ENCODE measurements at regions not wholly inside any gene's neighbourhood (a gene's known extent, or its start where the extent isn't known, plus 50 kb on each side); places are given as distances from the start of the nearest gene placed in this dataset.
"Not testable (repeated sequence)": the region's sequence is repeated elsewhere in the genome, so short reads cannot be mapped to it uniquely, and the experiment has no call there.

GRCh38 chr2:125745514-125745913 lies 910.4 kb upstream of the GYPC start:
- no peaks in the 10 kb centered on the region for H3K4me1 Mint-ChIP-seq (ENCODE audit: low read depth)
- H3K27me3 Mint-ChIP-seq (ENCODE audit: low read depth): no peaks in the 10 kb centered on the region
- no peak overlapping the region for H3K4me3 Mint-ChIP-seq
- H3K27ac Mint-ChIP-seq: no peak overlapping the region
- no peak for DNase-seq (ENCODE audit: low spot score)
- H3K36me3 Mint-ChIP-seq (ENCODE audit: low read depth): no peaks in the 10 kb centered on the region
- no peaks in the 10 kb centered on the region for H3K9me3 Mint-ChIP-seq

GRCh38 chr2:125746321-125747164 lies 909.4 kb upstream of the GYPC start:
- Mint-ChIP-seq H3K4me1 (ENCODE audit: low read depth) (no peaks in the 10 kb centered on the region), H3K27ac (no peak overlapping the region), H3K4me3 (no peak overlapping the region), H3K9me3 (no peaks in the 10 kb centered on the region), H3K36me3 (ENCODE audit: low read depth) (no peaks in the 10 kb centered on the region), H3K27me3 (ENCODE audit: low read depth) (no peaks in the 10 kb centered on the region)
- DNase-seq (ENCODE audit: low spot score): no peak

- Mint-ChIP-seq H3K4me3 (no peak overlapping the region), H3K36me3 (ENCODE audit: low read depth) (no peaks in the 10 kb centered on the region), H3K27me3 (ENCODE audit: low read depth) (no peaks in the 10 kb centered on the region), H3K27ac (no peak overlapping the region), H3K9me3 (no peaks in the 10 kb centered on the region), H3K4me1 (ENCODE audit: low read depth) (no peaks in the 10 kb centered on the region)
- no peak for DNase-seq (ENCODE audit: low spot score)
These were observed 908.9 kb upstream of the GYPC start for GRCh38 chr2:125747165-125747425.

- Mint-ChIP-seq H3K36me3 (ENCODE audit: low read depth) (no peaks in the 10 kb centered on the region), H3K9me3 (peaks cover 13% of the 10 kb centered on the region), H3K27ac (no peak overlapping the region), H3K4me1 (ENCODE audit: low read depth) (no peaks in the 10 kb centered on the region), H3K4me3 (no peak overlapping the region), H3K27me3 (ENCODE audit: low read depth) (no peaks in the 10 kb centered on the region)
- no peak for DNase-seq (ENCODE audit: low spot score)
These were observed 899.5 kb upstream of the GYPC start for GRCh38 chr2:125756431-125756830.

- no peak for DNase-seq (ENCODE audit: low spot score)
- Mint-ChIP-seq H3K9me3 (peaks cover 36% of the 10 kb centered on the region), H3K4me1 (ENCODE audit: low read depth) (no peaks in the 10 kb centered on the region), H3K4me3 (no peak overlapping the region), H3K36me3 (ENCODE audit: low read depth) (no peaks in the 10 kb centered on the region), H3K27ac (no peak overlapping the region), H3K27me3 (ENCODE audit: low read depth) (no peaks in the 10 kb centered on the region)
These were observed 859.2 kb upstream of the GYPC start for GRCh38 chr2:125796784-125797183.

- no peaks in the 10 kb centered on the region for H3K36me3 Mint-ChIP-seq (ENCODE audit: low read depth)
- DNase-seq (ENCODE audit: low spot score): no peak
- no peak overlapping the region for H3K27ac Mint-ChIP-seq
- H3K4me3 Mint-ChIP-seq: no peak overlapping the region
- H3K9me3 Mint-ChIP-seq: peaks cover 37% of the 10 kb centered on the region
- no peaks in the 10 kb centered on the region for H3K4me1 Mint-ChIP-seq (ENCODE audit: low read depth)
- H3K27me3 Mint-ChIP-seq (ENCODE audit: low read depth): no peaks in the 10 kb centered on the region
These were observed 858.8 kb upstream of the GYPC start for GRCh38 chr2:125797192-125797591.

- H3K9me3 Mint-ChIP-seq: peaks cover 26% of the 10 kb centered on the region
- H3K36me3 Mint-ChIP-seq (ENCODE audit: low read depth): no peaks in the 10 kb centered on the region
- DNase-seq (ENCODE audit: low spot score): no peak
- H3K27me3 Mint-ChIP-seq (ENCODE audit: low read depth): no peaks in the 10 kb centered on the region
- H3K4me1 Mint-ChIP-seq (ENCODE audit: low read depth): no peaks in the 10 kb centered on the region
- H3K4me3 Mint-ChIP-seq: no peak overlapping the region
- H3K27ac Mint-ChIP-seq: no peak overlapping the region
These were observed 833.2 kb upstream of the GYPC start for GRCh38 chr2:125822746-125823145.

GRCh38 chr2:125825781-125826180 lies 830.2 kb upstream of the GYPC start:
- not testable (repeated sequence) for DNase-seq (ENCODE audit: low spot score); H3K27ac Mint-ChIP-seq; H3K4me3 Mint-ChIP-seq; H3K27me3 Mint-ChIP-seq (ENCODE audit: low read depth); H3K4me1 Mint-ChIP-seq (ENCODE audit: low read depth); H3K36me3 Mint-ChIP-seq (ENCODE audit: low read depth)
- H3K9me3 Mint-ChIP-seq: peaks cover 30% of the 10 kb centered on the region

- no peaks in the 10 kb centered on the region for H3K27me3 Mint-ChIP-seq (ENCODE audit: low read depth)
- no peaks in the 10 kb centered on the region for H3K36me3 Mint-ChIP-seq (ENCODE audit: low read depth)
- H3K4me1 Mint-ChIP-seq (ENCODE audit: low read depth): no peaks in the 10 kb centered on the region
- H3K9me3 Mint-ChIP-seq: peaks cover 12% of the 10 kb centered on the region
- no peak overlapping the region for H3K27ac Mint-ChIP-seq
- DNase-seq (ENCODE audit: low spot score): no peak
- no peak overlapping the region for H3K4me3 Mint-ChIP-seq
These were observed 818.8 kb upstream of the GYPC start for GRCh38 chr2:125837128-125837527.

- Mint-ChIP-seq H3K36me3 (ENCODE audit: low read depth) (no peaks in the 10 kb centered on the region), H3K4me3 (no peak overlapping the region), H3K27ac (no peak overlapping the region), H3K27me3 (ENCODE audit: low read depth) (no peaks in the 10 kb centered on the region), H3K9me3 (peaks cover 12% of the 10 kb centered on the region), H3K4me1 (ENCODE audit: low read depth) (no peaks in the 10 kb centered on the region)
- DNase-seq (ENCODE audit: low spot score): no peak
These were observed 818.3 kb upstream of the GYPC start for GRCh38 chr2:125837611-125838010.

- no peak overlapping the region for H3K27ac Mint-ChIP-seq
- no peaks in the 10 kb centered on the region for H3K27me3 Mint-ChIP-seq (ENCODE audit: low read depth)
- no peaks in the 10 kb centered on the region for H3K4me1 Mint-ChIP-seq (ENCODE audit: low read depth)
- H3K4me3 Mint-ChIP-seq: no peak overlapping the region
- no peak for DNase-seq (ENCODE audit: low spot score)
- no peaks in the 10 kb centered on the region for H3K36me3 Mint-ChIP-seq (ENCODE audit: low read depth)
- H3K9me3 Mint-ChIP-seq: peaks cover 3% of the 10 kb centered on the region
These were observed 816.0 kb upstream of the GYPC start for GRCh38 chr2:125839945-125840344.

- DNase-seq (ENCODE audit: low spot score): no peak
- H3K4me1 Mint-ChIP-seq (ENCODE audit: low read depth): no peaks in the 10 kb centered on the region
- H3K9me3 Mint-ChIP-seq: peaks cover 3% of the 10 kb centered on the region
- H3K27ac Mint-ChIP-seq: no peak overlapping the region
- no peaks in the 10 kb centered on the region for H3K36me3 Mint-ChIP-seq (ENCODE audit: low read depth)
- no peak overlapping the region for H3K4me3 Mint-ChIP-seq
- H3K27me3 Mint-ChIP-seq (ENCODE audit: low read depth): no peaks in the 10 kb centered on the region
These were observed 813.9 kb upstream of the GYPC start for GRCh38 chr2:125842041-125842440.

GRCh38 chr2:125850541-125850940 lies 805.4 kb upstream of the GYPC start:
- Mint-ChIP-seq H3K4me3 (no peak overlapping the region), H3K27ac (no peak overlapping the region), H3K4me1 (ENCODE audit: low read depth) (no peaks in the 10 kb centered on the region), H3K36me3 (ENCODE audit: low read depth) (no peaks in the 10 kb centered on the region), H3K9me3 (peaks cover 16% of the 10 kb centered on the region), H3K27me3 (ENCODE audit: low read depth) (no peaks in the 10 kb centered on the region)
- DNase-seq (ENCODE audit: low spot score): no peak

GRCh38 chr2:125852364-125852763 lies 803.6 kb upstream of the GYPC start:
- Mint-ChIP-seq H3K27ac (no peak overlapping the region), H3K27me3 (ENCODE audit: low read depth) (no peaks in the 10 kb centered on the region), H3K9me3 (peaks cover 16% of the 10 kb centered on the region), H3K36me3 (ENCODE audit: low read depth) (no peaks in the 10 kb centered on the region), H3K4me1 (ENCODE audit: low read depth) (no peaks in the 10 kb centered on the region), H3K4me3 (no peak overlapping the region)
- no peak for DNase-seq (ENCODE audit: low spot score)

GRCh38 chr2:125853626-125854025 lies 802.3 kb upstream of the GYPC start:
- H3K27ac Mint-ChIP-seq: no peak overlapping the region
- H3K27me3 Mint-ChIP-seq (ENCODE audit: low read depth): no peaks in the 10 kb centered on the region
- H3K36me3 Mint-ChIP-seq (ENCODE audit: low read depth): no peaks in the 10 kb centered on the region
- H3K9me3 Mint-ChIP-seq: peaks cover 11% of the 10 kb centered on the region
- no peaks in the 10 kb centered on the region for H3K4me1 Mint-ChIP-seq (ENCODE audit: low read depth)
- no peak overlapping the region for H3K4me3 Mint-ChIP-seq
- DNase-seq (ENCODE audit: low spot score): no peak

All from T-helper 2 cell treated with Interferon-gamma antibody and Interleukin-4, amounts not matched to agents 5 μg/mL and 100 μg/mL, for 36 hours (primary cell).